ENCODE measurements at regions not wholly inside any gene's neighbourhood (a gene's known extent, or its start where the extent isn't known, plus 50 kb on each side); places are given as distances from the start of the nearest gene placed in this dataset.
"Not testable (repeated sequence)": the region's sequence is repeated elsewhere in the genome, so short reads cannot be mapped to it uniquely, and the experiment has no call there.

DNA sequence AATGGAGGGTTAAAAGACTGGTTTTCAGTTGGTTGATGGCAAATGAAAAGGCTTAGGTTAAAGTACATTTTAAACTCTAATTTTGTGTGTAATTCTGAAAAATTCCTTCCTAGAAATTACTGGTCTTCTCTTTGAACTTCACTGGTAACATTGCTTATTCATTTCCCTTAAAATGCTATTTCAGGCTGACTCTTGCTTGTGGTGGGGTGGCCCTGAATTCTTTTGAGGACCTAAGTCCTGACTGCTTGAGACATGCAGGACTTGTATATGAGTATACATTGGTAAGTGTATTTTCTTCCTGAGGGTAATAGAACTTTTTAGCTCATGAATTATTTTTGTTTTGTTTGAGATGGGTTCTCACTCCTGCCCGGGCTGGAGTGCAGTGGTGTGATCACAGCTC lies 113.9 kb upstream of the VKORC1L1 start:
- TF ChIP-seq, protein P1, sequence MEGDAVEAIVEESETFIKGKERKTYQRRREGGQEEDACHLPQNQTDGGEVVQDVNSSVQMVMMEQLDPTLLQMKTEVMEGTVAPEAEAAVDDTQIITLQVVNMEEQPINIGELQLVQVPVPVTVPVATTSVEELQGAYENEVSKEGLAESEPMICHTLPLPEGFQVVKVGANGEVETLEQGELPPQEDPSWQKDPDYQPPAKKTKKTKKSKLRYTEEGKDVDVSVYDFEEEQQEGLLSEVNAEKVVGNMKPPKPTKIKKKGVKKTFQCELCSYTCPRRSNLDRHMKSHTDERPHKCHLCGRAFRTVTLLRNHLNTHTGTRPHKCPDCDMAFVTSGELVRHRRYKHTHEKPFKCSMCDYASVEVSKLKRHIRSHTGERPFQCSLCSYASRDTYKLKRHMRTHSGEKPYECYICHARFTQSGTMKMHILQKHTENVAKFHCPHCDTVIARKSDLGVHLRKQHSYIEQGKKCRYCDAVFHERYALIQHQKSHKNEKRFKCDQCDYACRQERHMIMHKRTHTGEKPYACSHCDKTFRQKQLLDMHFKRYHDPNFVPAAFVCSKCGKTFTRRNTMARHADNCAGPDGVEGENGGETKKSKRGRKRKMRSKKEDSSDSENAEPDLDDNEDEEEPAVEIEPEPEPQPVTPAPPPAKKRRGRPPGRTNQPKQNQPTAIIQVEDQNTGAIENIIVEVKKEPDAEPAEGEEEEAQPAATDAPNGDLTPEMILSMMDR (IDR thresholded peaks at IDR 0.05), result not testable (repeated sequence)
- TF ChIP-seq POLR2AphosphoS5, EP300, POLR2A (IDR thresholded peaks at IDR 0.05): not testable (repeated sequence)
